Panc1 (cell line): ENCODE measurements at regions not wholly inside any gene's neighbourhood (a gene's known extent, or its start where the extent isn't known, plus 50 kb on each side); places are given as distances from the start of the nearest gene placed in this dataset.

Source experiments
- ATAC-seq: fragments of 200-7000 bp; cut with Tn5 transposase; 2 replicates; pipeline ENCODE4 v1.9.1; 2020; ENCODE audit warnings: mild to moderate bottlenecking, moderate library complexity
- BruUV-seq: library from RNA; stranded (reverse); fragments of 400-500 nt; replicated peaks from 2 replicates; lab custom pipeline; 2021; lab: Mats Ljungman, UMichigan
- CTCF ChIA-PET: fragments of 300-600 bp; sonication (Branson Sonifier 250); formaldehyde crosslinking; loops from one replicate; lab custom pipeline; 2022; ENCODE audit warnings: antibody characterized with exemption; lab: Charles Lee
- POLR2A ChIA-PET: fragments of 300-600 bp; sonication (Branson Sonifier 250); formaldehyde crosslinking; loops from one replicate; lab custom pipeline; 2022; ENCODE audit warnings: antibody characterized with exemption; lab: Charles Lee
- DNase-seq: peaks from one replicate; pipeline ENCODE4 v3.0.0-alpha.2; 2010; ENCODE audit warnings: low read depth, low spot score
- H3K27ac ChIP-seq: 2 replicates; pipeline ENCODE4 v1.5.1; 2011; ENCODE audit warnings: mild to moderate bottlenecking, low read length, inconsistent platforms
- H3K27me3 ChIP-seq: fragments of 200-500 bp; sonication (Bioruptor generic); 2 replicates; pipeline ENCODE4 v1.6.0; 2014; ENCODE audit warnings: low read length, inconsistent platforms; ENCODE audit not compliant: control insufficient read depth, insufficient read depth
- H3K36me3 ChIP-seq: fragments of 200-500 bp; sonication (Bioruptor generic); 2 replicates; pipeline ENCODE4 v1.5.1; 2014; ENCODE audit warnings: inconsistent platforms, mild to moderate bottlenecking, low read length, moderate library complexity; ENCODE audit not compliant: control insufficient read depth, insufficient read depth
- H3K4me1 ChIP-seq: 2 replicates; pipeline ENCODE4 v1.5.1; 2011; ENCODE audit warnings: inconsistent platforms, mild to moderate bottlenecking, low read length, moderate library complexity; ENCODE audit not compliant: control insufficient read depth, insufficient read depth
- H3K4me3 ChIP-seq, 2 experiments: 2 replicates each; pipeline ENCODE4 v1.5.1; 2011 to 2012; ENCODE audit warnings: low read depth in 2 of 2, low read length in 2 of 2, mild to moderate bottlenecking in 2 of 2, inconsistent platforms in 1 of 2, moderate library complexity in 1 of 2
- H3K9me3 ChIP-seq: fragments of 200-500 bp; sonication (Bioruptor generic); 2 replicates; pipeline ENCODE4 v1.5.1; 2014; ENCODE audit warnings: low read depth, mild to moderate bottlenecking, inconsistent platforms, low read length, moderate library complexity; ENCODE audit not compliant: control insufficient read depth, insufficient read depth
- POLR2AphosphoS5 ChIP-seq: IDR thresholded peaks from 2 replicates; pipeline ENCODE4 v1.6.1; 2012; ENCODE audit warnings: mild to moderate bottlenecking, low read depth, low read length, moderate library complexity
- SIN3A ChIP-seq: IDR thresholded peaks from 2 replicates; pipeline ENCODE4 v1.6.1; 2012; ENCODE audit warnings: low read depth, mild to moderate bottlenecking, low read length, moderate library complexity, borderline replicate concordance; ENCODE audit not compliant: insufficient read depth
- TCF7L2 ChIP-seq: IDR thresholded peaks from 2 replicates; pipeline ENCODE4 v1.6.1; 2011; ENCODE audit warnings: mild to moderate bottlenecking, low read depth, low read length, inconsistent platforms
- in situ Hi-C: cut with HindIII; loops from 2 replicates; pipeline ENCODE4 v1.10.0; 2016; ENCODE audit warnings: low sequenced_read_pairs, low pct_unique_long_range_greater_than_20kb
- intact Hi-C: fragments of 100-400 bp; cut with micrococcal nuclease; formaldehyde crosslinking; loops from one replicate; pipeline ENCODE4 v1.10.0; 2022; ENCODE audit not compliant: unreplicated experiment
- TF ChIP-seq, protein P1 (sequence below), 2 experiments: IDR thresholded peaks; 2 replicates each; pipeline ENCODE4 v1.6.1; 2011 to 2012; ENCODE audit warnings: low read depth in 2 of 2, control low read depth in 1 of 2, low read length in 1 of 2, mild to moderate bottlenecking in 1 of 2, moderate library complexity in 1 of 2; ENCODE audit not compliant: insufficient read depth in 1 of 2
- TF ChIP-seq, protein P2 (sequence below): fragments of 450-650 bp; IDR thresholded peaks from 2 replicates; pipeline ENCODE4 v1.5.1; 2017; ENCODE audit warnings: mild to moderate bottlenecking

DNA sequence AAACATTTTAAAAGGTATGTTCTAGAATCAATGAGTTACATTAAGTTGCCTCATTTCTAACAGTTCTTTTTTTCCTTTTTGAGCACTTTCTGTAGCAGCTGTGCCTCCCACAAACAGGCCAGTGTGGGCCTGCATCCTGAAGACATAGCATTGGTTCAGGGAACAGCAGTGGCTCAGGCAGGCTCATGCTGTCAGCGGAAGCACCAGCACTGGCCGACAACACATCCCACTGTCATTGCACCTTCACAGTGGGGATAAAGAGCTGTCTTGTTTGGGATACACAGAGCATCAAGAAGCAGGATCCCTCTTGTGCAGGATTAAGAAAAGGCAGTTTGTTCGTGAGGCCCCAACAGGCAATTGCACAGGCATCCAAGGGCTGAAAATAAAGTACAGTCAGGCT, 123.3 kb downstream of the MOBP start:
- in situ Hi-C loops = no loop called here
- no peaks in the 10 kb centered on the region for H3K27me3 ChIP-seq

DNA sequence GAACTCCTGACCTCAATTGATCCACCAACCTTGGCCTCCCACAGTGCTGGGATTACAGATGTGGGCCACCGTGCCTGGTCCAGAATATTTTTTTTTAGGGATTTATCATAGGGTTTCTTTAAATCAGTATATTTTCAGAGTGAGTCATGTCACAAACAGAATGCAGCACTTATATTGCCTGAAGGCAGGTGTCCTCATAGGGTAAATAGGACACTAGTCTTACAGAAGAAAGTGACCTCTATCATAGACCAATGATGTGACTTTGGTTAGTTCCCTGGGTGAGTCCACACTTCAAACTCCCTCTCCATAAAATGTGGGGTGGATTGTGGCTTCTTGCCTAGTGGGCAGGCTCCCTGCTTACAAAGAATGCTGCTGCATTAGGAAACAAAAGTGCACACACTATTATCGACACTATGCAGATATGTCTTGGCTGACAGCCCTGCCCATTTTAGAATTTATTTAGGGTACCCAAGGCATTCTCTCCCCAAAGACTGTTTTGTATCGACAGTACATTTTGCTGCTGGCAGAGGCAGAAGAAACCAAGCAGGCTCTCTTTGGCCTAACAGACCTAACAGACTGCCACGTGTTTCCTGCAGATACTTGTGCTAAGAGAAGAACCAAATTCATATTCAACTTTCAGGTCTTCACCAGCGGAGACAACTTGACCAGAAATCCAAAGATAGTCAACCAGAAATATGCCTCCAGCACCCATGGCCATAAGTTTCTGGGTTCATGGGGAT, 125.0 kb downstream of the MOBP start:
- no peak overlapping the region for H3K4me3 ChIP-seq
- in situ Hi-C loops (no loop called here), intact Hi-C loops (no loop called here)
- ATAC-seq (no peak), DNase-seq (no peak)
- CTCF ChIA-PET = no interaction called here
- H3K36me3 ChIP-seq = no peaks in the 10 kb centered on the region
- H3K9me3 ChIP-seq = no peaks in the 10 kb centered on the region
- POLR2A ChIA-PET = no interaction called here
- H3K27me3 ChIP-seq = no peaks in the 10 kb centered on the region
- H3K4me1 ChIP-seq = no peaks in the 10 kb centered on the region
- no TSS peak for BruUV-seq
- H3K27ac ChIP-seq = no peak overlapping the region
- TF ChIP-seq POLR2AphosphoS5 (no peak), SIN3A (no peak), TCF7L2 (no peak)
- TF ChIP-seq, protein P1, sequence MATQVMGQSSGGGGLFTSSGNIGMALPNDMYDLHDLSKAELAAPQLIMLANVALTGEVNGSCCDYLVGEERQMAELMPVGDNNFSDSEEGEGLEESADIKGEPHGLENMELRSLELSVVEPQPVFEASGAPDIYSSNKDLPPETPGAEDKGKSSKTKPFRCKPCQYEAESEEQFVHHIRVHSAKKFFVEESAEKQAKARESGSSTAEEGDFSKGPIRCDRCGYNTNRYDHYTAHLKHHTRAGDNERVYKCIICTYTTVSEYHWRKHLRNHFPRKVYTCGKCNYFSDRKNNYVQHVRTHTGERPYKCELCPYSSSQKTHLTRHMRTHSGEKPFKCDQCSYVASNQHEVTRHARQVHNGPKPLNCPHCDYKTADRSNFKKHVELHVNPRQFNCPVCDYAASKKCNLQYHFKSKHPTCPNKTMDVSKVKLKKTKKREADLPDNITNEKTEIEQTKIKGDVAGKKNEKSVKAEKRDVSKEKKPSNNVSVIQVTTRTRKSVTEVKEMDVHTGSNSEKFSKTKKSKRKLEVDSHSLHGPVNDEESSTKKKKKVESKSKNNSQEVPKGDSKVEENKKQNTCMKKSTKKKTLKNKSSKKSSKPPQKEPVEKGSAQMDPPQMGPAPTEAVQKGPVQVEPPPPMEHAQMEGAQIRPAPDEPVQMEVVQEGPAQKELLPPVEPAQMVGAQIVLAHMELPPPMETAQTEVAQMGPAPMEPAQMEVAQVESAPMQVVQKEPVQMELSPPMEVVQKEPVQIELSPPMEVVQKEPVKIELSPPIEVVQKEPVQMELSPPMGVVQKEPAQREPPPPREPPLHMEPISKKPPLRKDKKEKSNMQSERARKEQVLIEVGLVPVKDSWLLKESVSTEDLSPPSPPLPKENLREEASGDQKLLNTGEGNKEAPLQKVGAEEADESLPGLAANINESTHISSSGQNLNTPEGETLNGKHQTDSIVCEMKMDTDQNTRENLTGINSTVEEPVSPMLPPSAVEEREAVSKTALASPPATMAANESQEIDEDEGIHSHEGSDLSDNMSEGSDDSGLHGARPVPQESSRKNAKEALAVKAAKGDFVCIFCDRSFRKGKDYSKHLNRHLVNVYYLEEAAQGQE (IDR thresholded peaks at IDR 0.05; ENCODE audit: insufficient read depth in 1 of 2, low read depth in 2 of 2, low read length in 1 of 2) = no peak
- TF ChIP-seq, protein P2, sequence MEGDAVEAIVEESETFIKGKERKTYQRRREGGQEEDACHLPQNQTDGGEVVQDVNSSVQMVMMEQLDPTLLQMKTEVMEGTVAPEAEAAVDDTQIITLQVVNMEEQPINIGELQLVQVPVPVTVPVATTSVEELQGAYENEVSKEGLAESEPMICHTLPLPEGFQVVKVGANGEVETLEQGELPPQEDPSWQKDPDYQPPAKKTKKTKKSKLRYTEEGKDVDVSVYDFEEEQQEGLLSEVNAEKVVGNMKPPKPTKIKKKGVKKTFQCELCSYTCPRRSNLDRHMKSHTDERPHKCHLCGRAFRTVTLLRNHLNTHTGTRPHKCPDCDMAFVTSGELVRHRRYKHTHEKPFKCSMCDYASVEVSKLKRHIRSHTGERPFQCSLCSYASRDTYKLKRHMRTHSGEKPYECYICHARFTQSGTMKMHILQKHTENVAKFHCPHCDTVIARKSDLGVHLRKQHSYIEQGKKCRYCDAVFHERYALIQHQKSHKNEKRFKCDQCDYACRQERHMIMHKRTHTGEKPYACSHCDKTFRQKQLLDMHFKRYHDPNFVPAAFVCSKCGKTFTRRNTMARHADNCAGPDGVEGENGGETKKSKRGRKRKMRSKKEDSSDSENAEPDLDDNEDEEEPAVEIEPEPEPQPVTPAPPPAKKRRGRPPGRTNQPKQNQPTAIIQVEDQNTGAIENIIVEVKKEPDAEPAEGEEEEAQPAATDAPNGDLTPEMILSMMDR = no peak

More for the DNA sequence above, 123.3 kb downstream of the MOBP start:
- no peaks in the 10 kb centered on the region for H3K4me1 ChIP-seq
- intact Hi-C loops = no loop called here
- no TSS peak for BruUV-seq
- H3K36me3 ChIP-seq = no peaks in the 10 kb centered on the region
- no peak overlapping the region for H3K4me3 ChIP-seq
- ChIA-PET POLR2A (no interaction called here), CTCF (no interaction called here)
- H3K27ac ChIP-seq = no peak overlapping the region
- ATAC-seq = no peak
- TF ChIP-seq, protein P2 = no peak
- TF ChIP-seq SIN3A (no peak), TCF7L2 (no peak), POLR2AphosphoS5 (no peak)
- TF ChIP-seq, protein P1 (IDR thresholded peaks at IDR 0.05; ENCODE audit: insufficient read depth in 1 of 2, low read depth in 2 of 2, low read length in 1 of 2) = no peak
- no peaks in the 10 kb centered on the region for H3K9me3 ChIP-seq
- no peak for DNase-seq
